Right lobe of liver (tissue), 4 donors: ENCODE measurements at regions not wholly inside any gene's neighbourhood (a gene's known extent, or its start where the extent isn't known, plus 50 kb on each side); places are given as distances from the start of the nearest gene placed in this dataset.
"Not testable (repeated sequence)": the region's sequence is repeated elsewhere in the genome, so short reads cannot be mapped to it uniquely, and the experiment has no call there.

Experiments
- POLR2A ChIP-seq: fragments of 450-650 bp; IDR thresholded peaks from one replicate; pipeline ENCODE4 v1.6.1; 2017; ENCODE audit warnings: antibody characterized with exemption, mild to moderate bottlenecking
- TF ChIP-seq, protein P1 (sequence below), 4 donors: fragments of 200-600 bp in 3 of 4; fragments of 450-650 bp in 1 of 4; IDR thresholded peaks; one replicate each; pipeline versions ENCODE4 v1.5.1 to v1.8.0; 2016 to 2022; ENCODE audit warnings: antibody characterized with exemption in 4 of 4, mild to moderate bottlenecking in 2 of 4
- donor health status: DM: no; HTN: no; CAD: no.
- donor health status: DM: no; HTN: no; CAD: no.
- donor health status: DM: no; HTN: yes; CAD: no.

DNA sequence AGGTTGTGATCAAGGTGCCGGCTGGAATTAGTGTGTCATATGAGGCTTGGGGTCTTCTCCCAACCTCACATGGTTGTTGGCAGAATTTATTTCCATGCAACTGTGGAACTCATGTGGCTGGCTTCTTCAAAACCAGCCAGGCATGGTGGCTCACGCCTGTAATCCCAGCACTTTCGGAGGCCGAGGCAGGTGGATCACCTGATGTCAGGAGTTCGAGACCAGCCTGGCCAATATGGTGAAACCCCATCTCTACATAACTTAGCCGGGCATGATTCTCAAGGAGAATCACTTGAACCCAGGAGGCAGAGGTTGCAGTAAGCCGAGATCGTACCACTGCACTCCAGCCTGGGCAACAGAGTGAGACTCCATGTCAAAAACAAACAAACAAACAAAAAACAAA is 102.3 kb upstream of the DEFB108B start:
- TF ChIP-seq, protein P1, sequence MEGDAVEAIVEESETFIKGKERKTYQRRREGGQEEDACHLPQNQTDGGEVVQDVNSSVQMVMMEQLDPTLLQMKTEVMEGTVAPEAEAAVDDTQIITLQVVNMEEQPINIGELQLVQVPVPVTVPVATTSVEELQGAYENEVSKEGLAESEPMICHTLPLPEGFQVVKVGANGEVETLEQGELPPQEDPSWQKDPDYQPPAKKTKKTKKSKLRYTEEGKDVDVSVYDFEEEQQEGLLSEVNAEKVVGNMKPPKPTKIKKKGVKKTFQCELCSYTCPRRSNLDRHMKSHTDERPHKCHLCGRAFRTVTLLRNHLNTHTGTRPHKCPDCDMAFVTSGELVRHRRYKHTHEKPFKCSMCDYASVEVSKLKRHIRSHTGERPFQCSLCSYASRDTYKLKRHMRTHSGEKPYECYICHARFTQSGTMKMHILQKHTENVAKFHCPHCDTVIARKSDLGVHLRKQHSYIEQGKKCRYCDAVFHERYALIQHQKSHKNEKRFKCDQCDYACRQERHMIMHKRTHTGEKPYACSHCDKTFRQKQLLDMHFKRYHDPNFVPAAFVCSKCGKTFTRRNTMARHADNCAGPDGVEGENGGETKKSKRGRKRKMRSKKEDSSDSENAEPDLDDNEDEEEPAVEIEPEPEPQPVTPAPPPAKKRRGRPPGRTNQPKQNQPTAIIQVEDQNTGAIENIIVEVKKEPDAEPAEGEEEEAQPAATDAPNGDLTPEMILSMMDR (IDR thresholded peaks at IDR 0.05): not testable (repeated sequence)
- not testable (repeated sequence) for TF ChIP-seq POLR2A
